ENCODE measurements at regions not wholly inside any gene's neighbourhood (a gene's known extent, or its start where the extent isn't known, plus 50 kb on each side); places are given as distances from the start of the nearest gene placed in this dataset.

GRCh38 chr7:31175672-31176071 lies 123.6 kb downstream of the ADCYAP1R1 start:
- TF ChIP-seq POLR2A (IDR thresholded peaks at IDR 0.05) (no peak), CTCF (IDR thresholded peaks at IDR 0.05) (no peak)
